Activated CD4-positive, alpha-beta T cell treated with anti-CD3 and anti-CD28 coated beads, Interleukin-2, Interleukin-6, amounts not matched to agents 100 ng/mL and 50 ng/mL, durations not matched to agents 16 hours and 8 hours (primary cell): ENCODE measurements at regions not wholly inside any gene's neighbourhood (a gene's known extent, or its start where the extent isn't known, plus 50 kb on each side); places are given as distances from the start of the nearest gene placed in this dataset.
"Not testable (repeated sequence)": the region's sequence is repeated elsewhere in the genome, so short reads cannot be mapped to it uniquely, and the experiment has no call there.

ENCODE experiments used
- DNase-seq: peaks from one replicate; pipeline ENCODE4 v3.0.0-alpha.2; 2020

GRCh38 chr13:64477146-64477545, 2753.0 kb downstream of the PCDH9 start:
- DNase-seq: no peak

GRCh38 chr13:64476041-64476568, 2754.0 kb downstream of the PCDH9 start:
- not testable (repeated sequence) for DNase-seq

- DNase-seq: no peak
Measured at GRCh38 chr13:64471916-64472315, 2758.2 kb downstream of the PCDH9 start.

- DNase-seq: no peak
Measured at GRCh38 chr13:64470751-64471150, 2759.4 kb downstream of the PCDH9 start.

GRCh38 chr13:64459778-64460177, 2770.4 kb downstream of the PCDH9 start:
- DNase-seq: no peak

GRCh38 chr13:64457976-64458375, 2772.2 kb downstream of the PCDH9 start:
- no peak for DNase-seq

- no peak for DNase-seq
Measured at GRCh38 chr13:64455124-64455523, 2775.0 kb downstream of the PCDH9 start.

GRCh38 chr13:64453831-64454230, 2776.3 kb downstream of the PCDH9 start:
- no peak for DNase-seq

GRCh38 chr13:64446372-64446771, 2783.8 kb downstream of the PCDH9 start:
- DNase-seq: no peak

- DNase-seq: no peak
Measured at GRCh38 chr13:64441740-64442139, 2788.4 kb downstream of the PCDH9 start.

- no peak for DNase-seq
Measured at GRCh38 chr13:64438084-64438483, 2792.1 kb downstream of the PCDH9 start.

- DNase-seq: no peak
Measured at GRCh38 chr13:64429691-64430090, 2800.4 kb downstream of the PCDH9 start.

- no peak for DNase-seq
Measured at GRCh38 chr13:64428196-64428595, 2801.9 kb downstream of the PCDH9 start.

- no peak for DNase-seq
Measured at GRCh38 chr13:64423467-64423866, 2806.7 kb downstream of the PCDH9 start.

- DNase-seq: no peak
Measured at GRCh38 chr13:64420181-64420580, 2810.0 kb downstream of the PCDH9 start.

- no peak for DNase-seq
Measured at GRCh38 chr13:64417581-64417980, 2812.6 kb downstream of the PCDH9 start.

GRCh38 chr13:64414381-64414780, 2815.8 kb downstream of the PCDH9 start:
- no peak for DNase-seq

- DNase-seq: no peak
Measured at GRCh38 chr13:64413529-64413928, 2816.6 kb downstream of the PCDH9 start.

GRCh38 chr13:64410276-64411053, 2819.7 kb downstream of the PCDH9 start:
- no peak for DNase-seq

- DNase-seq: no peak
Measured at GRCh38 chr13:64397701-64398100, 2832.4 kb downstream of the PCDH9 start.

- no peak for DNase-seq
Measured at GRCh38 chr13:64377606-64378005, 2852.5 kb downstream of the PCDH9 start.

GRCh38 chr13:64371461-64371860, 2858.7 kb downstream of the PCDH9 start:
- no peak for DNase-seq

- DNase-seq: no peak
Measured at GRCh38 chr13:64371045-64371444, 2859.1 kb downstream of the PCDH9 start.

GRCh38 chr13:64369121-64369520, 2861.0 kb downstream of the PCDH9 start:
- no peak for DNase-seq

- no peak for DNase-seq
Measured at GRCh38 chr13:64362564-64362963, 2867.6 kb downstream of the PCDH9 start.
